ENCODE measurements at regions not wholly inside any gene's neighbourhood (a gene's known extent, or its start where the extent isn't known, plus 50 kb on each side); places are given as distances from the start of the nearest gene placed in this dataset.

DNA sequence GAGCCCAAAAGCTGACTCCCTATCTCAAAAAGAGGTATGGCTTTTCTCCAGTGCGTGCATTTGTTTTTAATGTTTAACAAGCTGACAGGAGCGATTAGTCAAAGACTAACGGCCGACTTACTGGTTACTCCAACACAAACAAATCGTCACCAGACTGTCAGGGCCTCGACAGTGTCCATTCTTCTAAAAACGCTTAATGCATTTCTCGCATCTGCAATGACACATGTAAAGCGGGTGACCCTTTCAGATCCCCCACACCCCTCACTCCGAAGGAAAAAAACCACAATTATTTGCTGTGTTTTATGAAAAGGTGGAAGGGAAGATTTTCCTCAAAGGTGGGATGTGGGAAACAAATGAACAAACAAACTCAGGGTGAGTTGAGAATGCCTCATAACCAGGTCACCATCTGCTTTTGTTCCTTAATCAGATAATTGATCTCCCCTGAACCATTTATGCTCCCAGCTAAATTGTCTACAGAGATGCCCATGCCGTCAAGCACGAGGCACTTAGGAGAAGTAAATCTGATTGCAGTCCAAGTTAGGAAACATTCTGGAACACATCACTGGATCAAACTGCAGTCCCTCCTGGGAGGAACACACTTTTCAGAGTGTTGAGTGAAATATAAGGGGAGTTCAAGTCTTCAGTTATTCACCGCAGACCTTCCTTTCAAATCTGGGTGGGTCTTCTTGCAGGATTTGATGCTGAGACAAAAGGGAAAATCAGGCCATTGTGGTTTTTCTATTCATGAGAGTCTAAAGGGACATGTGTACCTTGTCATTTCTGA, 340.8 kb downstream of the CMPK2 start:
- no peak for DNase-seq (ENCODE audit: low read depth)
- TF ChIP-seq, protein P1, sequence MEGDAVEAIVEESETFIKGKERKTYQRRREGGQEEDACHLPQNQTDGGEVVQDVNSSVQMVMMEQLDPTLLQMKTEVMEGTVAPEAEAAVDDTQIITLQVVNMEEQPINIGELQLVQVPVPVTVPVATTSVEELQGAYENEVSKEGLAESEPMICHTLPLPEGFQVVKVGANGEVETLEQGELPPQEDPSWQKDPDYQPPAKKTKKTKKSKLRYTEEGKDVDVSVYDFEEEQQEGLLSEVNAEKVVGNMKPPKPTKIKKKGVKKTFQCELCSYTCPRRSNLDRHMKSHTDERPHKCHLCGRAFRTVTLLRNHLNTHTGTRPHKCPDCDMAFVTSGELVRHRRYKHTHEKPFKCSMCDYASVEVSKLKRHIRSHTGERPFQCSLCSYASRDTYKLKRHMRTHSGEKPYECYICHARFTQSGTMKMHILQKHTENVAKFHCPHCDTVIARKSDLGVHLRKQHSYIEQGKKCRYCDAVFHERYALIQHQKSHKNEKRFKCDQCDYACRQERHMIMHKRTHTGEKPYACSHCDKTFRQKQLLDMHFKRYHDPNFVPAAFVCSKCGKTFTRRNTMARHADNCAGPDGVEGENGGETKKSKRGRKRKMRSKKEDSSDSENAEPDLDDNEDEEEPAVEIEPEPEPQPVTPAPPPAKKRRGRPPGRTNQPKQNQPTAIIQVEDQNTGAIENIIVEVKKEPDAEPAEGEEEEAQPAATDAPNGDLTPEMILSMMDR (IDR thresholded peaks at IDR 0.05; ENCODE audit: insufficient read depth, low read depth, low read length, missing control alignments): no peak
- no peak overlapping the region for H3K4me3 ChIP-seq (ENCODE audit: low read length)

DNA sequence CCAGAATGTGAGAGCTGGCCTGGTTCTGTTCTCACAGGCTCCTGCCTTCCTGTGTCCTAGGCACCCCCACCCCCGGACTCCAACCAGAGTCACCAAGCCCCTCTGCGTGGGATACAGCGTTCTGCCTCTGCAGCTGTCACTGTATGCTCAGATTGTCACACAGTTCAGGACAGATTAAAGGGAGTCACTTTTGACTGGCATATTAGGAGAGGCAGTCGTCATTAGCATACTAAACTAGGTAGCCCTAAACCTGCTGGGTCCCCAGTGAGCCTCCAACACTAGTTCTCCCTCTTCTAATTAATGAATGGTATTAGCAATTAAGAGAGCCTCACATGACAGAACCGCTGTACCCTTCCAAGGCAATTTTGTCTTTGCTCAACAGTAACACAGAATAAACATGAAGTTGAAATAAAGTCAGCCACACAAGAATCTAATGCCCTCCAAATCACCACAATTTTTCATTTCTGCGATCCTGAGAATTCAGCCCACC, 340.2 kb downstream of the CMPK2 start:
- no peak for DNase-seq (ENCODE audit: low read depth)
- TF ChIP-seq, protein P1 (IDR thresholded peaks at IDR 0.05; ENCODE audit: insufficient read depth, low read depth, low read length, missing control alignments): no peak
- no peak overlapping the region for H3K4me3 ChIP-seq (ENCODE audit: low read length)

DNA sequence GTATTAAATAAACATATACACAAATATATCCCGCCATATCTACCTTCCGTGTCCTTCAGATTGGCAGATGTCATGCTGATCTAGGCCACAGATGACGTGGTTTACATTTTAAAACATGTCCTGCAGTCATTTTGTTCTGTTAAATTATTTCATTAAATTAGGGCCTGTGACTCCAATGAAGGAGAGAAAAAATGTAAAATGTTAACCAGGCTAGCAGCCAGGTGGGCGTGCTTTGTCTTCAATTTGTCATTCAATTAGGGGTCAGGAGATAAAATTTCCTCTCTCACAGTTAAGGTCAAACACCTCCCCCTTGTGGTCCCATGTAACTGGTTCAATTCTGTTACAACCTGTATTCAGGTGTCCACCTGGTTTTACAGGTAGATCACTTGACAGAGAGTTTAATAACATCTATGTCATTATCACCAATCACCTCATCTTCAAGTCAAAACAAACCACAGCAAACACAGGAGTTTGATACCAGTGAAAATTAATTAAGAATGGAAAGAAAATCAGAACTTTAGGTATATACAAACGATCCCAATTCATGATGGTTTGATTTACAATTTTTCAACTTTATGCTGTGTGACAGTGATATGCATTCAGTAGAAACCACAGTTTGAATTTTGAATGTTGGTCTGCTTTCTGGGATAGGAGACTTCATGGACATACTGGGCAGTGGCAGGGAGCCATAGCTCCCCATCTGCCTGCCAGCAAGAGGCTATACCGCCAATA, 339.4 kb downstream of the CMPK2 start:
- H3K4me3 ChIP-seq (ENCODE audit: low read length): no peak overlapping the region
- peak; percentile 63 for DNase-seq (ENCODE audit: low read depth)
- TF ChIP-seq, protein P1 (IDR thresholded peaks at IDR 0.05; ENCODE audit: insufficient read depth, low read depth, low read length, missing control alignments): peak; percentile 50

DNA sequence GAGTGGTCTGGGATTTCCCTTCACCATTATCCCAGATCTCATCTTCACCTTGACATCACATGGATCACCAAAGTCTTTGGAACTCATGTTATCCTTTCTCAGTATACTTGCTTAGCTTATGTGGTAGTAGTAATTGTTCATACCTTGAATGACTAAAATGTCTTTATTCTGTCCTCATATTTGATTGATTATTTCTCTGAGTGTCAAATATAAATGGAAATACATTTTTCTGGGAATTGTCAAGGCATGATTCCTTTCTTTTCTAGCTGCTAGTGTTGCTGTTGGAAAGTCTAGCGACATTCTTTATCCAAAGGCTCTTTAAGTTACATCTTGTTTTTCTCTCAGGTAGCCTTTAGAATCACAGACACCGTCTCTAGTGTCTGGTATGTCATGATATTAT, 334.4 kb downstream of the CMPK2 start:
- TF ChIP-seq, protein P1 (IDR thresholded peaks at IDR 0.05; ENCODE audit: insufficient read depth, low read depth, low read length, missing control alignments): no peak
- no peak for DNase-seq (ENCODE audit: low read depth)
- H3K4me3 ChIP-seq (ENCODE audit: low read length): no peak overlapping the region

DNA sequence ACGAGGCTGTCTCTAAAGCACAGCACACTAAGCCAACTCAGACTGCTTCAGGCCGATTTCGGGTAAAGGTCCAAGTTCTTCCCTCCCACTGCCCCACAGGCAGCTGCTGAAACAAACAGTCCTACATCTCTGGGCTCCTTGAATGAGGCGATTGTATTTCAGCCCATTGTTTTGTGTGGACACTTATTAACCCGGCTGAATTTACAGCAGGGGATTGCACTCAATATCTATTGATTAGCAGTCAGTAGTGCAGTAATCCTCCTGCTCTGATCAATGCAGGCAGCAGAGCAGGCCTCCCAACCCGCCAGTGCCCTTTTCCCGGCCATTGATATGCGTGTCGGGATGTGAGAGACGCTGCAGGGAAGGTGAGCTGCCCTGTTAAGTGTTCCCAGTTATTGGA, 330.1 kb downstream of the CMPK2 start:
- no peak overlapping the region for H3K4me3 ChIP-seq (ENCODE audit: low read length)
- TF ChIP-seq, protein P1 (IDR thresholded peaks at IDR 0.05; ENCODE audit: insufficient read depth, low read depth, low read length, missing control alignments): no peak
- no peak for DNase-seq (ENCODE audit: low read depth)

DNA sequence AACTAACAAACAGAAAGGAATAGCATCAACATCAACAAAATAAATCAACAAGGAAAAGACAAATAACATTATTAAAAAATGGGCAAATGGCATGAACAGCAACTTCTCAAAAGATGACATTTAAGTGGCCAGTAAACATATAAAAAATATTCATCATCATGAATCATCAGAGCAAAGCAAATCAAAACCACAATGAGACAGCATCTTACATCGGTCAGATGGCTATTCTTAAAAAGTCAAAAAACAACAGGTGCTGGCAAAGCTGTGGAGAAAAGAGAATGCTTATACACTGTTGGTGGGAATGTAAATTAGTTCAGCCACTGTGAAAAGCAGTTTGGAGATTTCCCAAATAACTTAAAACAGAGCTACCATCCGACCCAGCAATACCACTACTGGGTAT, 327.1 kb downstream of the CMPK2 start:
- H3K4me3 ChIP-seq (ENCODE audit: low read length): no peak overlapping the region
- peak; percentile 8 for DNase-seq (ENCODE audit: low read depth)
- TF ChIP-seq, protein P1 (IDR thresholded peaks at IDR 0.05; ENCODE audit: insufficient read depth, low read depth, low read length, missing control alignments): no peak
